ENCODE measurements at regions not wholly inside any gene's neighbourhood (a gene's known extent, or its start where the extent isn't known, plus 50 kb on each side); places are given as distances from the start of the nearest gene placed in this dataset.
"Not testable (repeated sequence)": the region's sequence is repeated elsewhere in the genome, so short reads cannot be mapped to it uniquely, and the experiment has no call there.

DNA sequence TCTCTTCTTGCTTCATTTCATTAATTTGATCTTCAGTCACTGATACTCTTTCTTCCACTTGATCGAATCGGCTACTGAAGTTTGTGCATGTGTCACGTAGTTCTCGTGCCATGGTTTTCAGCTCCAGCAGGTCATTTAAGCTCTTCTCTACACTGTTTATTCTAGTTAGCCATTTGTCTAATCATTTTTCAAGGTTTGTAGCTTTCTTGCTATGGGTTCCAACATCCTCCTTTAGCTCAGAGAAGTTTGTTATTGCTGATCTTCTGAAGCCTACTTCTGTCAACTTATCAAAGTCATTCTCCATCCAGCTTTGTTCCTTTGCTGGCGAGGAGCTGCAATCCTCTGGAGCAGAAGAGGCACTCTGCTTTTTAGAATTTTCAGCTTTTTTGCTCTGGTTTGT lies 180.0 kb upstream of the TMEM196 start:
- DNase-seq, result not testable (repeated sequence)

DNA sequence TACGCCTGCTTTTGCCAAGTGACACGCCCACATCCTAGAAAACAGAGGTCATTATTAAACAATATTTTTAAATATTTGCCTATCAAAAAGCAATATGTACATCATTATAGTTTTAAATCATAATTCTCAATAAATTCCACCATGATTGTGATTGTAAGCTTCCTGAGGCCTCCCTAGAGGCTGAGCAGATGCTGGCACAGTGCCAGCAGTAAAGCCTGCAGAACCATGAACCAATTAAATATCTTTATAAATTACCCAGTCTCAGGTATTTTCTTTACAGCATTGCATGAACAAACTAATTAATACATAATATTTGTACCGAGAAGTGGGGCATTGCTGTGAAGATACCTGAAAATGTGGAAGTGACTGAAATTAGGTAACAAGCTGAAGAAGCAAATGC lies 174.7 kb upstream of the TMEM196 start:
- no peak for DNase-seq

DNA sequence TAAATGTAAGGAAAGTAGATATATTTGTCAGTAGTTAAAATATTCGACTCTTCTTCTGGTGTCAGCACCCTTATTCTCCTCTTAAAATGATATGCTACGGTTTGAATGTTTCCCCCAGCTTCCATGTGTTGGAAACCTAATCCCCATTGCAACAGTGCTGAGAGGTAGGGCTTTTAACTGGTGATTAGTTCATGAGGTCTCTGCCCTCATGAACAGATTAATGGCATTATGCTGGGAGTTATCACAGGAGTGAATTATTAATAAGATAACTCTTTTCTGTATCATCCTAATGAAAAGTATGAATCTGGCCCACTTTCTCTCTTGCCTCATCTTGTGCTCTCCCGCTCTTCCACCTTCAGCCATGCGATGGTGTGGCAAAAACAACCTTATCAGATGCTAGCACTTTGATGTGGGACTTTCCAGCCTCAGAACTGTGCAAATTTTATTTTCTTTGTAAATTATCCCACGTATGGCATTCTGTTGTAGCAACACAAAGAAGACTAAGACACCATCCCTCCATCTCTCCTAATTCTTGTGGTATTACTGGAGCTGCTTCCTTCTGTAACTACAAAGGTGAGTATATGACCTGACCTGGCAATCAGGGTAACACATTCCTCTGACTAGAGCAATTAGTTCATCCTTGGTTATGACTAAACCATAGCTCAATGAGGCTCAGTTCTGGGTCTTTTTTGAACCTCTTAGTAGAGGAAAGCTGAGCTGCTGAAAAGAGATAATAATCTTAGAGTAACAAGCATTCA lies 171.1 kb upstream of the TMEM196 start:
- no peak for DNase-seq

DNA sequence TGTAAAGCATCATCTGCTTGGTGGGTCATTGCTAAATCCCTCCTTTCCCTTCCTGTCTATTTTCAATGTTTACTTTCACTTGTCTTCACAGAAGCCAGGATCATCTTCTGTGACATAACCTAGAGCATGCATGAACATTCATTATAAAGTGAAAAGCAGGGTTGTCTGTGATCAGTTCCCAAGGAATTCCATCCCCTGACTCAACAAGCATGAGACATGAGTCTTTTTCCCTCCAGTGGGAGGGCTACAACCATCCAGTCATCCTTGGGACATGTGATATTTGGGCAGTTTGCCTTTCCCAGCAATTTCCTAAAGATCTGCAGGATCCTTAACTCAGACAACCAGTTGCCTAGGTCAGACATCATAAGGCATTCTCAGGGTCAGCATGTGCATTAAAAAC lies 166.3 kb upstream of the TMEM196 start:
- DNase-seq, result no peak

DNA sequence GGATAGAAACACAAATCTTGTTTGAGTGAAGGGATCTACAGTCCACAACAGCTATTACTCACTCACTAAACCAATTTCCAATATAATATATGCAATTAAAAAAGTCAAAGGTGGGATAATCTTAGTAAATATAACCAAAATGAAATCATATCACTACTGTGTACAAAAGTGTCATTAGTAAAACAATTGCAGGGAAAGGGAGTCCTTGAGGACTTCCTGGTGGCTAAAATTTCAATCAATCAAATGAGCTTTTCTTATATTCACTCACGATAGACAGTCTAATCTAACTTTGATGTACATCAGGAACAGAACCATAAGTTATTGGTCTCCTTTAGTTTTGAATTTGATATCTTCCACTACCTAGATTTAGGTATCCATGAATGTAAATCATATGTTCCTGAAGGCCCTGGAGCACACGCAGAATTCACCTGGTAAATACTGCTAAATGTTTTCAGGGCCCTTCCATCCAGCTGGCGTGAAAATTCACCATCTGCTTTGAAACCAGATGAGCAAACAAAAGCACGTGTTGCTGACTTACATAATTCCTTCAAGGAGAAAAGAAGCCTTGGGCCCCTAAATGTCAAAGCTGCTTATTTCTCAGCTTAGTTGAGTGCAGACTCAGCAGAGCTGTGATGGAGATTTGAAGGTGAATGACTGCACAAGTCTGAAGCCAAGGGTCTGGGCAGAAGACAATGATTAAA lies 159.3 kb upstream of the TMEM196 start:
- DNase-seq, result peak; percentile 4

DNA sequence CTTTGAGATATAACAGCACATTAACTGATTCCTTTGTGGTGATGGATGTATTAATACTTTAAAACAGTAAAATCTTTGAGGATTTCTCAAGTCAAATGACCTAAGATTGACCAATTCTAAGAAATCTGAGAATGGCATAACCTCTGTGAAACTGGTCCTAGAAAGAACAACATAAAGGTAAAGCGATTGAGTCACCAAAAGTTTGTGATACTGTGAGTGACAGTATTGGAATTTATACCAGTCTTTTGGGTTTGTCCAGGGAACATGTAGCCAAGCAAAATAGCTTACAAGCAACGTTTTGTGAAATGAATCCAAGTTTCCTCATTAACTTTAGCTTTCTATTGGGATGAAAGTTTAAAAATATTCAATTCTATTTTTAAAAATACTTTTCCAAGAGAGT lies 157.4 kb upstream of the TMEM196 start:
- DNase-seq, result no peak

DNA sequence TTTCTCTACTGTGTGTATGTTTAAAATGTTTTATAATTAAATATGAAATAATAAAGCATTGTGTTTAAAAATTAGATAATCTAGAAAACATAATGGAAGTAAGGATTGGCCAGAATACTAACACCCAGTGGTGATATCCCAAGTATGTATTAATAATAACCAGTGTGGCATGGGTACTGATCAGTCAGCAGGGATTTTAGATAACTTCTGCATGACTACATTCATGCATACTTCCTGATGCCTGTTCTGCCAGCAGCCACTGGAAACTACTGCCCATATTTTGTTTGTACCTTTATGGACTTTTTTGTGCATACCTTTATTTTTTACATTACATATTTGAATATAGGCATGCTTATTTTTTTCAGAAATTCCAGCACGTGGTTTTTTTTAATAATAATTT lies 156.6 kb upstream of the TMEM196 start:
- DNase-seq, result no peak

DNA sequence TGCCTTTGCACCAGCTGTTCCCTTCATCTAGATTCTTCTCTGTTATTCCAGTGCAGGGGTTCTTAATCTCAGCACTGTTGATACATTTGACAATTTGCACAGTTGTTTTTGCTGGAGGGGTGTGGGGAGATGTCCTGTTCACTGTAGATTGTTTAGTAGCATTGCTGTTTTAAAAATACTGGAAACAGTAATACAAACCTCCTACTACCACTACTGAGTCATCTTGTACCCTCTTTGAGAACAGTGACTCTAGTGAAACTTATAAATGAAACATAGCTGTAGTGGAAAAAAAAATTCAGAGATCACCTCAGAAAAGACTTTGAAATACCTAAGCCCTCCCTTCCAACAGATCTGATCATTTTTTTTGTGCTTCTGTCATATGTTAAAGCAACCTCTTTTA lies 154.8 kb upstream of the TMEM196 start:
- DNase-seq, result no peak

DNA sequence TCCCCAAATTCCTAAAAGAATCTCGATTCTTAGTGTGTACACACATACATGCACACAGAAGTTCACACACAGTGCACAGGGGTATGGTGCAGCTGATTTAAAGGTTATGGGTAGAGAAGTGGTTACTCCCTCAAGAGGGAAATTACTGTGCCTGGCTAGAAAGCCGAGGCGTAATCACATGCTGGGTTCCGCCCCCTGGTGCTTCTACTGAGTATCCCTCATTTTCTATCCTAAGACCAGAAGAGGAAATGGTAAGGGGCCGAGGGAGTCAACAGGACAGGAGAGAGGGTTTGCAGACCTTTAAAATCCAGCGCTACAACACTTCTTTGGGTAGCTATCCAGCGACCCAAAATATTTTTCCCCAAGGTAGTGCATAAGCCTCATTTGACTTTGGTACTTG lies 147.3 kb upstream of the TMEM196 start:
- no peak for DNase-seq

DNA sequence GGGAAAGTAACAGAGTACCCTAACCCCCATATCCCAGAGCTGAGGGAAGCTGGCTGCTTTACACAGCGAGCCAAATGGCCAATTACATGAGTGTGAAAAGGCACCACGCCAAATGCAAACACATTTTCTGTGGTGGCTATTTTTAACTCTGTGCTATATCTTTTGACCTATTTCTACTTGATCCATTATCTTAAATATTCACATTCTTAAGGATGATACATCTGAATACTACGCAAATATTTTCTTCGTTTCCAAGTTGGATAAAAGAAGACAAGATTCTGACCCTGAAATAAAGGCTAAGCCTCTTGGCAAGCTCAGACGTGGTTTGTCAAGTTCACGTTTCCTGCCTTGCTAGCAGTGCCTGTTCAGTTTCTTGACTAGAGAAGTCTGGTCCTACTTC lies 146.7 kb upstream of the TMEM196 start:
- DNase-seq, result no peak

DNA sequence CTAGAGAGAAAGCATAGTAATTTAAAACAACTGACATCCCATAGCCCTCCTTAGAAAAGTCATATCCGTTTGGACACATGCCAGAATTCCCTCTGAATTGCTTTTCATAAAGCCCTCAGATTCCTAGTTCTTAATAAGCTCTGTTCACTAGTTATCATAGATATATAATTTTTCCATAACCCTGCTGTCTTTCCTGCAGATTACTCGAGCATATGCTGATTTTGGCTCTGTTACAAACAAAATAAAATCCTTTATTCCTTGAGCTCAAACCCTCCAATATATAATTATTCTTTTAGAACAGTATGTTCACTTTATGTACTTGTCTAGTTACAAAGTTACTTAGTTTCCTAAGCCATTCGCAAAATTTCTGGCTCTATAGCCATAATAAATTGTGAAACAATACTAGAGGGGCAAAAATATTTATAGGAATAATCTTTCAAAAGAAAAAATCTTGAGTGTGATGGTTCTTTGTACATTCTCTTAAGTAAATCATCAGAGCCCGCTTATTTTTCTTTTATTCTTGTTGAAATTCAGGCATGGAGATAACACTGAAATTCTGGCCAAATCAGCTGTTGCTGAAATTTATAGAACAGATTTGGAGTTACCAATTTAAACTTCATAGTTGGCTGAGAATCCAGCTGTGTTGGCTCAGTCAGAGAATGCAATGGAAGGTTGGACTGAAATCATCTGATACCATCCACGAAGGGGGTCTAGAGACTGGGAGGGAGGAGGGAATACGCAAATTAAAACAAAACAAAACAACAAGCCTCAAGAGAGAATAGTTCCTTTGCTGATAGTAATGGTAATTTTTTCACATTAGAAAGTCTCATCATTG lies 146.1 kb upstream of the TMEM196 start:
- DNase-seq, result no peak

DNA sequence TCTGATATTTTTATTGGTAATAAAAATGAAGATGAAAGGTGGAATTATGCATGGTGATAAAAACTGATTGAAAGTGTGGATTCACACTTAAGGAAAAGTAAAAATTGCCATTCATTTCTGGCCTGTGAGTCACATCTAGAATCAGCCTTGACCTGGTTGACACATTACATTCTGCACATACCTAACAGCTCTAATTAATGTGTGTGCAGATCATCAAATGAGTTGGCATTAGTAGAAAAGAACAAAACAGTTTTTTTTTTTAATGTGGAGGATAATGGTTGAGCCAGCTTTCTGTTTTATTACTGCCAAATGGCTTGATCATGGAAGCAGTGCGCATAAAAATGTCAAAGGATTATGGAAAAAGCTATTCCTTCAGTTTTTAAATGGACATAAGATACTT lies 142.6 kb upstream of the TMEM196 start:
- DNase-seq, result no peak

DNA sequence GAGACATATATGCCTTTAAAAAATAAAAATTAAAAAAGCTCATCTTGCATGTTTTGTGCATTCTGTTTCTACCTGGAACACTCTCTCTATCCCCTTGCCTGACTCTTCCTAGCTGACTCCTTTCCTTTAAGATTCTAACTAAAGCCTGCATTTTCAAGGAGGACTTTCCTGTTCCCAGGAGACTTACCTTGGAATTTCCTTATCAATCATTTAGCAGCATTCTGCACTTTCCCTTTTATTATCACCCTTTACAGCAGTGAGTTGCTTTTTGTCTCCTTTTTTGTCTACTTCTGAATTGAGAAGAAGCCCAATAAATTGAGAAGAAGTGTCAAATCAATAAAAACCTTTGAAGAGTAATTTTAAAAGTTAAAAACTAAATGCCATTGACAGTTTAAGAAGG lies 142.2 kb upstream of the TMEM196 start:
- DNase-seq, result no peak

DNA sequence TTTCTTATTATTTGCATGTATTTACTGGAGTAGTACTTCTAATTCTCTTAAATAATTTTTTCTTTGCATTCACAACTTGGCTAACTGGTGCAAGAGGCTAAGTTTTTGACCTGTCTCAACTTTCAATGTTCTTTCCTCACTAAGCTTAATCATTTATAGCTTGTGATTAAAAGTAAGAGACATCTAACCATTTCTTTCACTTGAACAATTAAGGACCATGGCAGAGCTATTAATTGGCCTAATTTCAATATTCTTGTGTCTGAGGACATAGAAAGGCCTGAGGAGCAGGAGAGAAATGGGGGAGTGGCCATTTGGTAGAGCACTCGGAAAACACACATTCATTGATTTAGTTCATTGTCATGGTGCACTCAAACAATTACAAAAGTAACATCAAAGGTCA lies 141.4 kb upstream of the TMEM196 start:
- DNase-seq, result no peak

DNA sequence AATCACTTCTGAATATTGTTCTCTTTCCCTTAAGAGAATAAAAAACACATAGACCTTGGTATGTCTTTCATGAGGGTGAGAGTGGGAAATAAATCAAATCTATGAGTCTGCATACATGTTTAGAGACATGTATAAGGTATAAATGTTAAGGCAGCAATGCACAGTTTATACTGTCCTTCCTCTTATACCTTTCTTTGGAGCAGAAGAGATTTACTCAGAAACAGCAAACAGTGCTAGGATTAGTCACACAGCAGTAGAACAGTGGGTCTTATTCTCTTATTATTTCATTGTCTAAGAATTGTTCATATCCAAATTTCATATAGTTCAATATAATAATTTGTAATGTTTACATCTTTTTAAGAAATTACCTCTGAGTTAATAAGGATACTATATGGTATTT lies 126.7 kb upstream of the TMEM196 start:
- no peak for DNase-seq

DNA sequence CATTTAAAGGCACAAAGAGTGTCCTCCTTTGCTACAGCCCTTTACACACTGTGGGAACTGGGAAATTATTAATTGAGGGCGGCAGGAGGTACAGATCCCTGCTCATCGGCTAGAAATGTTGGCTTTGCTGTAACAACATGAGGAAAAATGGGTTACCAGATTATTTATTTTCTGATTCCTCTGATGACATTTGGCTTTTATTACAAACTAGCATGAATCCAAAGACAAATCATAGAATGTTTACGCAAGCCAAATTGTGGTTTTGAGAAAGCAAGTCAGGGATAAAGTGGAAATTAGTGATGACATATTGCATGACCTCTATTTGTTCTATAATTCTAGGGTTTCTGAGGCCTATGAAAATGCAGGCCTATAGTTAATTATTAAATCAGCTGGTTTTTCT lies 126.1 kb upstream of the TMEM196 start:
- DNase-seq, result no peak

DNA sequence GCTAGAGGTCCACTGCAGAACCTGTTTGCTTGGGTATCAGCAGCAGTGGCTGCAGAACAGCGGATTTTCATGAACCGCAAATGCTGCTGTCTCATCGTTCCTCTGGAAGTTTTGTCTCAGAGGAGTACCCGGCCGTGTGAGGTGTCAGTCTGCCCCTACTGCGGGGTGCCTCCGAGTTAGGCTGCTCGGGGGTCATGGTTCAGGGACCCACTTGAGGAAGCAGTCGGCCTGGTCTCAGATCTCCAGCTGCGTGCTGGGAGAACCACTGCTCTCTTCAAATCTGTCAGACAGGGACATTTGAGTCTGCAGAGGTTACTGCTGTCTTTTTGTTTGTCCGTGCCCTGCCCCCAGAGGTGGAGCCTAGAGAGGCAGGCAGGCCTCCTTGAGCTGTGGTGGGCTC lies 109.5 kb upstream of the TMEM196 start:
- not testable (repeated sequence) for DNase-seq

DNA sequence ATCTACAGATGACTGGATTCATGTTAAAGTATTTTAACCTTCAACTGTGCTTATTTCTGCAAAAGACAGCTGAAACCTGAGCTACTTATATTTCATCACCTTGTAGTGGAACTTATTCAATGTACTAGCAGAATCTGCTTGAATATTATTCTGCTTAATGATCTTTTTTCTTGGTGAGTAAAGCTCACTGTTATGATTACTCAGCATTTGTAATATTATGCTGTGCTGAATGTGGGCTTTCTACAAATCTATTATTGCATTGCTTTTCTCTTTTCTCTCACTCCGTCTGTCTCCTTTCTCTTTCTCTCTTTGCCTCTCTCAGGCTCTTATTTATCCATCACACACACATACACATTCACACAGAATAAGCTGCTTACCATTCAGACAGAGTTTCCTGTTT lies 98.7 kb upstream of the TMEM196 start:
- DNase-seq, result no peak

DNA sequence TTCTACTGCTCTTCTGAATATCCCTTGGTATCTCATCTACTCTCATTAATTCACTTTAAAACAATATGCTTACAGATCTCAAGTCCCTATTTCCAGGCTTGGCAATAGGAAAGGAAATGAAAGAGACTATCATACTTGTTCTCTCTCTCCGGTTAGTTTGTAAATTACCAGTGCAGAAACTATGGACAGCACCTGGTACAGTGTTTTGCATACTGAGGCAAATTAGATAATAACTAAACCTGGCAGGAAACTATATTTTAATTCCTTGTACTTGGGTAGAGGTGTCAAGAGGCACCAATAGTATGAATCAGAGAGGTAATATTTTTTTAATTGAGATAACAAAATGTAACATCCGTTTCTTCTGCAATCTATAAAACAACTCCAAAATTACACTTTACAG lies 97.7 kb upstream of the TMEM196 start:
- DNase-seq, result no peak

DNA sequence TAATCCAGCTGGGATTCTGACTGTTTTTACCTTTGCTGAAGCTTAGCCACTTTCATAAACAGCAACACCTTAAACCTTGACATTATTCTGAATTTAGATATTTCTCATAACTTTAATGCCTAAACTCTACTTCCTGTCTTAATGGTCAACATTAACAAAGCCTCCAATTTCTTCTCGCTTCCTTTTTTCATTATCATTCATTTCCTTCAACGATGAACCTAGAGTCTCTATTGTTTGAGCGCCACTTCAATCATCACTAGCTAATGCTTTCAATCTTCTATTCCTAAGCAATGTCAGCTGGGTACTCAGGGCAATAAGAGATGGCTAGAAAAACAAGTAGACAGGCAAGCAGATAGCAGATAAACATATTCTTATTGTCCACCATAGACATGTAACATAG lies 96.6 kb upstream of the TMEM196 start:
- no peak for DNase-seq

DNA sequence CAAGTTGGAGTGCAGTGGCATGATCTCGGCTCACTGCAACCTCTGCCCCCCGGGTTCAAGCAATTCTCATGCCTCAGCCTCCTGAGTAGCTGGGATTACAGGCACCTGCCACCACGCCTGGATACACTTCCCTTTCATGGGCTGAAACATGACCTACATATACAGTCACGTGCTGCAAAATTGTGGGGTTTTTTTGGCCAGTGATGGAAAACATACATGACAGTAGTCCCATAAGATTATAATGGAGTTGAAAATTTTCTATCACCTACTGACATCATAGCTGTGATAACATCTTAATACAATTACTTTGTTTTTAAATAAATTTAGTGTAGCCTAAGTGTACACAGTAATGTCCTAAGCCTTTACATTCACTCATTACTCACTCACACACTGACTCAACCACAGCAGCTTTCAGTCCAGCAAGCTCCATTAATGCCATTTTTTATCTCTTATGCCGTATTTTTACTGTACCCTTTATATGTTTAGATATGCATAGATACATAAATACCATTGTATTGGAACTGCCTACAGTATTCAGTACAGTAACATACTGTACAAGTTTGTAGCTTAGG lies 79.9 kb upstream of the TMEM196 start:
- peak; percentile 1 for DNase-seq

DNA sequence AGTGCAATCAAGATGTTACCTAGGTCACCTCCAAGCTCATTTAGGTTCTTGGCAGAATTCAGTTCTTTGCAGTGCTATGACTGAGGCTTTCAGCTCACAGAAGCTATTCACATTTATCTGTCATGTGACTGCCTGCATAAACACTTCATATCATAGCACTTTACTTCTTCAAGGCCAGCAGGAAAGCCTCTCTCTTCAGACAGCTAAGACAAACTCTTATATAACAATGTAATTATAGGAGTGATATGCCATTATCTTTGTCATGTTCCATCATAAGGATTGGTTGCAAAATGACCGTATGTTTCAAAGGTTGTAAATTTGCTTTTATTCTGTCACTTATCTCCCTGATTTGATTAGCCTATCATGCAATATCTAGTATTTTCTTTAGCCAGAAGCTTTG lies 78.8 kb upstream of the TMEM196 start:
- no peak for DNase-seq

DNA sequence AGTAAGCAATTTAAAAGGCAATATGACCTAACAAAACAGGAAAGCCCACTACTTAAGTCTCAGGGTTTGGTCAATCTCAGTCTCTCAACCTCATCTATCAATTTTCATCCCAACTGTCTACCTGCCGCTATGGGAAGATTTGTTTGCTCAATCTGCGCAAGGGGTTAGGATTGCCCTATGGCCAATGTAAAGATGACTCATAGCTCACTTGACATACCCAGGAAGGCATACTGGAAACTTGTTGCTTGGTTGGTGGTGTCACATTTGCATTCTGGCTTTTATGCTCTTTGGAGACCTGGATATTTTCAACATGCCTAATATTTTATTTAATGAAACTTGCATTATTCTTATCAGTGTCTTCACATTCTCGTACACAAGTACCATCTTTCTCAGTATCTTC lies 78.1 kb upstream of the TMEM196 start:
- DNase-seq, result no peak

DNA sequence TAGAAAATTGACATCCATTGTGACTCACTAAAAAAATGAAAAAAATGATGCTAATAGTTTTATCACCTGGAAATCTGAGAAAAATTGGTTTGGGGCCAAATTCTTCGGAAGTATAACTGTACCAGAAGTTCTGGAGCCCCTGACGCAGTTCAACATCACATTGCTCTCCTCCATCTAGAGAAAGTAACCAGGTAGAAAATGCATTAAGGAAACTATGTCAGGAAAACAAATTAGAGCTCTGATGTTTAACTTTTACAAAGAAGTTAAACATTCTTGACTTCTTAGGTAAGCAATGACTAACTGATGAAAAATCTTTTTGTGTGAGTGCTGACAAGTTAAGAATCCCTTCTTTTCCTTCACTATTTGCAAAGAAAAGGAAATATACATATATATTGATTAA lies 61.1 kb upstream of the TMEM196 start:
- DNase-seq, result no peak
